ENCODE measurements at regions not wholly inside any gene's neighbourhood (a gene's known extent, or its start where the extent isn't known, plus 50 kb on each side); places are given as distances from the start of the nearest gene placed in this dataset.
A peak's percentile ranks its signal among the peaks of the same experiment; 100 is the strongest.
"Not testable (repeated sequence)": the region's sequence is repeated elsewhere in the genome, so short reads cannot be mapped to it uniquely, and the experiment has no call there.

DNA sequence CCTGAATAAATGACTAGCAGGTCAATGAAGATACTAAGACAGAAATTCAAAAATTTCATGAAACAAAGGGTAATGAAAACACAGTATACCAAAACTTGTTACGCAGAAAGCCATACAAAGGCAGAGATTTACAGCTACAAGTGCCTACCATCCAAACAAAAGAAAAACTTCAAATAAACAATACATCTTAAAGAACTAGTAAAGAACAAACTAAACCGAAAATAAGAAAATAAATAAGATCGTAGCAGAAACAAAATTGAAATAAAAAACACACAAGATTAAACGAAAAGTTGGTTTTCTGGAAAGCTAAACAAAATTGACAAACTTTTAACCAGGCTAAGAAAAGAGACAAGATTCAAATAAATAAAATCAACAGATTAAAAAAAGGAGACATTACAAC lies 51.5 kb downstream of the VPREB1 start:
- DNase-seq = not testable (repeated sequence)

- not testable (repeated sequence) for DNase-seq
These were observed 52.7 kb downstream of the VPREB1 start for GRCh38 chr22:22297159-22297793.

GRCh38 chr22:22297794-22298653 lies 53.4 kb downstream of the VPREB1 start:
- DNase-seq = peak; percentile 81

DNA sequence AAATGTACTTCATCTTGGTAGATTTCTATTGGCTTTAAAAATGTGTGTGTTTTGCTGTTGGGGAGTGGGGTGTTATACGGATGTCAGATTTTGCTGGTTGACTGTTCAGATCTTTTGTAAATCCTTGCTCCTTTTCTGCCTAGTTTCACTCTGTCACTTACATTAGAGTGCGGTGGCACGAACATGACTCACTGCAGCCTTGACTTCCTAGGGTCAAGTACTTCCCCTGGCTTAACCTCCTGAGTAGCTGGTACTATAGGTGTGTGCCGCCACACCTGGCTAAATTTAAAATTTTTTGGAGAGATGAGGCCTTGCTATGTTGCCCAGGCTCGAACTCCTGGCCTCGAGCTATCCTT lies 54.0 kb downstream of the VPREB1 start:
- not testable (repeated sequence) for DNase-seq

- DNase-seq = not testable (repeated sequence)
These were observed 55.9 kb downstream of the VPREB1 start for GRCh38 chr22:22300511-22300910.

DNA sequence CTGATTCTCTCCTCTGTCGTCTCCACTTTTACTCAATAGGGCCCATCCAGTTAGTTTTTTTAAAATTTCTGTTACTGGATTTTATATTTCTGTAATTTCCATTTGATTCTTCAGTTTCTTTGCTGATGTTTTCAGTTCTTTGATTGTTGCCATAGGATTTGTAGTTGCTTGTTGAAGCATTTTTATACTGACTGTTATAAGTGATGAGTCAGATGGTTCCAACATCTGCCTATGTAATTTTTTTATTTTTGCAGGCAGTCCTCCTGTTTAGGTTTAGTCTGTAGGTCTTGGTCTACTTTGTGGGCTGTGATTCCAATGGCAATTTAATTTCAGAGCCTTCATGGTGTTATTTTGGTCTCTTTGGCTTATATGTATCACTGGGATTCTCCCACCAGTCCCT lies 56.4 kb downstream of the VPREB1 start:
- not testable (repeated sequence) for DNase-seq

GRCh38 chr22:22316589-22316988 lies 72.0 kb downstream of the VPREB1 start:
- no peak for DNase-seq

GRCh38 chr22:22318723-22319465 lies 74.3 kb downstream of the VPREB1 start:
- DNase-seq = no peak

DNA sequence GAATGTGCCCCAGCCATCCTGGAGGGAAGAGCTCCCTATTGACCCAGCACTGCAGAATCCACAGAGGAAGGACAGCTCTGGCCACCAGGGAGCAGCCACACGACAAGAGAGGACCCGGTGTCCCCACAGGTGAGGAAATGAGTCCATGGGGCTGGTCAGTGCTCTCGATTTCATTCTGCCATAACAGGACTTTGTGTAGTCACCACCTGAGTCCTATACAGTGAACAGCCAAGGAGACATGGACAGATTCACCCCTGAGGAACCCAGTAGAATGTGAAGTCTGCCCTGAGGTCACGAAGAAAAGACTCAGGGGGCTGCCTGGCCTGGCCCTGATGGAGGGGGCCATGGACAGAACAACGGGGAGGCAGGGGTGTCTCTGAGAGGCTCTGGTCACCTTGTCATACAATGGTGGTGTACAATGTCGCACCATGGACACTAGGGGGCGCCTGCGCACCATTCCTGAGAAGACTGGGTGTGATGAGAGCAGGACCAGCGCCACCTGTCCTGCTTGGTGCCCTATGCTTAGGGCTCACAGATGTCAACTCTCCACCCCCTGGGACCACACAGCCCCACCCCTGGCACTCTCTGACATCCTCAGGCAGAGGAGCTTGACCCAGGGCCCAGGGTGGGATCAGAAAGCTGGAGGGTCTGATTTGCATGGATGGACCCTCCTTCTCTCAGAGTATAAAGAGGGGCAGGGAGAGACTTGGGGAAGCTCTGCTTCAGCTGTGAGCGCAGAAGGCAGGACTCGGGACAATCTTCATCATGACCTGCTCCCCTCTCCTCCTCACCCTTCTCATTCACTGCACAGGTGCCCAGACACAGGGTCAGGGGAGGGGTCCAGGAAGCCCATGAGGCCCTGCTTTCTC lies 77.4 kb downstream of the VPREB1 start:
- DNase-seq = peak; percentile 70

DNA sequence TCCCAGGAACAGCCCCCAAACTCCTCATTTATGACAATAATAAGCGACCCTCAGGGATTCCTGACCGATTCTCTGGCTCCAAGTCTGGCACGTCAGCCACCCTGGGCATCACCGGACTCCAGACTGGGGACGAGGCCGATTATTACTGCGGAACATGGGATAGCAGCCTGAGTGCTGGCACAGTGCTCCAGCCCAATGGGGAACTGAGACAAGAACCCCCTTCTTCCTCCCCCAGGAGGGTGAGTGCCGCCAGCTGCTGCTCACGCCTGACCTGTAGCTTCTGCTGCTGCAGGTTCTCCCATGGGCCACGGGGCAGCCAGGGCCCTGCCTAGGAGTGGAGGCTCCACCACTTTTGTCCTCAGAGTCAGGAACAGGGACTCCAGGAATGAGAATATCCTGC lies 78.2 kb downstream of the VPREB1 start:
- DNase-seq = no peak

DNA sequence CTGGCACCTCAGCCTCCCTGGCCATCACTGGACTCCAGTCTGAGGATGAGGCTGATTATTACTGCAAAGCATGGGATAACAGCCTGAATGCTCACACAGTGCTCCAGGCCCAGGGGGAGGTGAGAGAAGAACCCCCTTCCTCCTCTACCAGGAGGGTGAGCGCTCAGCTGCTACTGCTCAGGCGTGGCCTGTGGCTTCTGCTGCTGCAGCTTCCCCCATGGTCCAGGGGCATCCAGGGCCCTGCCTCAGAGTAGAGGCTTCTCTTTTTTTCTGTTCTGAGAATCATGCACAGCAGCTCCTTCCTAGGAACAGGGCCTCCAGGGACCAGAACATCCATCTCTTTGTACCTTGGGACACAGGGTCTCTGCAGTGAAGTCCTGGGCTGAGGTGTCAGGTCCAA lies 83.1 kb downstream of the VPREB1 start:
- DNase-seq = no peak

GRCh38 chr22:22329792-22330191 lies 85.2 kb downstream of the VPREB1 start:
- no peak for DNase-seq

DNA sequence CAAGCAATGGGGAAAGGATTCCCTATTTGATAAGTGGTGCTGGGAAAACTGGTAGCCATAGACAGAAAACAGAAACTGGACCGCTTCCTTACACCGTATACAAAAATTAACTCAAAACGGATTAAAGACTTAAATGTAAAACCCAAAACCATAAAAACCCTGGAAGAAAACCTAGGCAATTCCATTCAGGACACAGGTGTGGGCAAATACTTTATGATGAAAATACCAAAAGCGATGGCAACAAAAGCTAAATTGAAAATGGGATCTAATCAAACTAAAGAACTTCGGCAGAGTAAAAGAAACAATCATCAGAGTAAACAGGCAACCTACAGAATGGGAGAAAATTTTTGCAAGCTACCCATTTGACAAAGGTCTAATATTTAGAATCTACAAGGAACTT lies 91.1 kb downstream of the VPREB1 start:
- not testable (repeated sequence) for DNase-seq

DNA sequence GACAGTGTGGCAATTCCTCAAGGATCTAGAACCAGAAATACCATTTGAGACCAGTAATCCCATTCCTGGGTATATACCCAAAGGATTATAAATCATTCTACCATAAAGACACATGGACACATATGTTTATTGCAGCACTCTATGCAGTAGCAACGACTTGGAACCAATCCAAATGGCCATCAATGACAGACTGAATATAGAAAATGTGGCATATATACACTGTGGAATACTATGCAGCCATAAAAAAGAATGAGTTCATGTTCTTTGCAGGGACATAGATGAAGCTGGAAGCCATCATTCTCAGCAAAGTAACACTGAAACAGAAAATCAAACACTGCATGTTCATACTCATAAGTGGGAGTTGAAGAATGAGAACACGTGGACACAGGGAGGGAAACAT lies 91.7 kb downstream of the VPREB1 start:
- DNase-seq = not testable (repeated sequence)

GRCh38 chr22:22338778-22339177 lies 94.2 kb downstream of the VPREB1 start:
- DNase-seq = not testable (repeated sequence)

GRCh38 chr22:22341736-22342135 lies 97.2 kb downstream of the VPREB1 start:
- no peak for DNase-seq

- DNase-seq = peak; percentile 53
These were observed 98.4 kb downstream of the VPREB1 start for GRCh38 chr22:22342697-22343580.

DNA sequence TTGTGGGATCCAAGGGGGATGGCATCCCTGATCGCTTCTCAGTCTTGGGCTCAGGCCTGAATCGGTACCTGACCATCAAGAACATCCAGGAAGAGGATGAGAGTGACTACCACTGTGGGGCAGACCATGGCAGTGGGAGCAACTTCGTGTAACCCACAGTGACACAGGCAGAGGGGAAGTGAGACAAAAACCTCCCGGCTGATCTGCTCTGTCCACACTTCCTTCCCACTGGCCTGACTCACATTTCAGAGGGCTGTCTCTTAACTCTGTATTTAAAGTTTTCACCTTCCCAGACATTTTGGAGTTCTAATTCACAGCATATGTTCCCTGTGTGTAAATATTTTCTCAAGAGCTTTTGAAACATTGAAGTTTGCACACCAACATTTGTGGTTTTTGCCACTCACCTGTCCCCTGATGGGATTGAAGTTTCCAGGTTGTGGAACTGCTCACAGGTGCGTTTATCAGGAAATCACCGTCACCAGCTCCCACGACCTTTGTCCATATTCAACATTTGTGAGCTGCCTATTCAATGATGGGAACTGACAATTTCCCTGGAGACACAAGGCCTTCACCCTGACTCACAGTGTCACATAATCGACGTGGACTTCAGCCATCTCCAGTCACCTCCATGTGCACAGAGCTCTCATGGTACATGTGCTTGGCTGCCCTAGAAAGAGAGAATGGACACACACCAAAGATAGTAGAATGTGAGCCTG lies 99.2 kb downstream of the VPREB1 start:
- DNase-seq = peak; percentile 2

DNA sequence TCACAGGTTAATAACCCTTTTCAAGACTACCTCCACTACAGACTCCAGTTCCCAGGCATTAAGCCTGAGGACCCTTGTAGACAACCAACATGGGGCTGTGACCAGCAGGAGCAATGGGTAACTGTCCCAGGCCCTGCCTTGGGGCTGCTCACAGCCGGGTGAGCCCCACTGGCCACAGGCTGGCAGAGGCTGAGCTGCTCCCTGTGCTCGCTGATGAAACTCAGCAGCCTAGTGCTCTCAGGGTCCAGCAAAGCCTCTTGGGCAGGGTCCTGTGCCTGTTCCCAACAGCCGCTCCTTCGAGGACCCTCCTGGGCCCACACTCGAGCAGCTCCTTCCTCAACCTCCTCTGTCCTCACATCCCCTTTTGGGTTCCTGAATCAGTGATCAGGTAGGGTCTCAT lies 99.8 kb downstream of the VPREB1 start:
- DNase-seq = no peak

- no peak for DNase-seq
These were observed 101.2 kb downstream of the VPREB1 start for GRCh38 chr22:22345781-22346180.
